ENCODE measurements at regions not wholly inside any gene's neighbourhood (a gene's known extent, or its start where the extent isn't known, plus 50 kb on each side); places are given as distances from the start of the nearest gene placed in this dataset.
"Not testable (repeated sequence)": the region's sequence is repeated elsewhere in the genome, so short reads cannot be mapped to it uniquely, and the experiment has no call there.

DNA sequence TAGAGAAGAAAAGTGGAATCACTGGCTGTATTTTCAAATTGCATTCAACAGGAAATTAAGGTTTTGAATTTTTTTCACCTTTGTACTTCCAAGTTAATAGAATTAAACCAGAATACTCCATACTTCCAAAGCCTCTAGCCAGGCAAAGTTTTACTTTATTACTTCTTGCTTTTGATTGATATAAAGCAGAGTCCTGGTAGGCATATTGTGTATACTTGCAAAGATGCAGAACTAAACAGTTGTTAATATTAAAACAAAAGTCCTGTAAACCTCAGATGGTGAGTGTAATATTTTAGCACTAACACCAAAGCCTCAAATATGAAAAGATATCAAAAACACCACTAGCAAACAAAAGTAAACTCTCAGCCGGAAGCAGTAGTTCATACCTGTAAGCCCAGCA lies 107.2 kb upstream of the C2CD4B start:
- Histone ChIP-seq H3K36me3 (ENCODE audit: control insufficient read depth, insufficient read depth, low read length) (no peaks in the 10 kb centered on the region), H3K4me3 (ENCODE audit: low read depth, low read length) (no peak overlapping the region)
- TF ChIP-seq, protein P1, sequence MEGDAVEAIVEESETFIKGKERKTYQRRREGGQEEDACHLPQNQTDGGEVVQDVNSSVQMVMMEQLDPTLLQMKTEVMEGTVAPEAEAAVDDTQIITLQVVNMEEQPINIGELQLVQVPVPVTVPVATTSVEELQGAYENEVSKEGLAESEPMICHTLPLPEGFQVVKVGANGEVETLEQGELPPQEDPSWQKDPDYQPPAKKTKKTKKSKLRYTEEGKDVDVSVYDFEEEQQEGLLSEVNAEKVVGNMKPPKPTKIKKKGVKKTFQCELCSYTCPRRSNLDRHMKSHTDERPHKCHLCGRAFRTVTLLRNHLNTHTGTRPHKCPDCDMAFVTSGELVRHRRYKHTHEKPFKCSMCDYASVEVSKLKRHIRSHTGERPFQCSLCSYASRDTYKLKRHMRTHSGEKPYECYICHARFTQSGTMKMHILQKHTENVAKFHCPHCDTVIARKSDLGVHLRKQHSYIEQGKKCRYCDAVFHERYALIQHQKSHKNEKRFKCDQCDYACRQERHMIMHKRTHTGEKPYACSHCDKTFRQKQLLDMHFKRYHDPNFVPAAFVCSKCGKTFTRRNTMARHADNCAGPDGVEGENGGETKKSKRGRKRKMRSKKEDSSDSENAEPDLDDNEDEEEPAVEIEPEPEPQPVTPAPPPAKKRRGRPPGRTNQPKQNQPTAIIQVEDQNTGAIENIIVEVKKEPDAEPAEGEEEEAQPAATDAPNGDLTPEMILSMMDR (IDR thresholded peaks at IDR 0.05; ENCODE audit: insufficient read depth, low read length, poor library complexity, severe bottlenecking) = no peak

DNA sequence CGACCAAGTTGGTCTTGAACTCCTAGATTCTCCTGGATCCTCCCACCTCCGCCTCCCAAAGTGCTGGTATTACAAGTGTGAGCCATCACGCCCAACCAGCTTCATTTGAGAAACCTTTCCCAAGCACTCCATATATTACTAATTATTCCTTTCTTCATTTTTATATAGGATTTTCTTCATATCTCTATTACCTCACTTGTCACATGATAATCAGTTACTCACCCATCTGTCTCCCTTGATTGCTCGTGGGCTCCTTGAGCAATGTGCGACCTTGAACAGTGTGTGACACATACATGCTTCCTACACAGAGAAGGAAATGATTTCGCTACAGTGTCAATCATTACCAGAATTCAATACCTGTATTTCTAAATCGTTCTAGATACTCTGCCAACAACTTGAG lies 110.7 kb upstream of the C2CD4B start:
- H3K4me3 ChIP-seq (ENCODE audit: low read depth, low read length) = no peak overlapping the region
- TF ChIP-seq, protein P1 (IDR thresholded peaks at IDR 0.05; ENCODE audit: insufficient read depth, low read length, poor library complexity, severe bottlenecking) = no peak
- H3K27me3 ChIP-seq (ENCODE audit: control insufficient read depth, insufficient read depth, low read length) = no peaks in the 10 kb centered on the region
- no peaks in the 10 kb centered on the region for H3K36me3 ChIP-seq (ENCODE audit: control insufficient read depth, insufficient read depth, low read length)
- peak; percentile 10 for DNase-seq (ENCODE audit: low read depth)

More for the DNA sequence above, 107.2 kb upstream of the C2CD4B start:
- no peak for DNase-seq (ENCODE audit: low read depth)
- no peaks in the 10 kb centered on the region for H3K27me3 ChIP-seq (ENCODE audit: control insufficient read depth, insufficient read depth, low read length)

DNA sequence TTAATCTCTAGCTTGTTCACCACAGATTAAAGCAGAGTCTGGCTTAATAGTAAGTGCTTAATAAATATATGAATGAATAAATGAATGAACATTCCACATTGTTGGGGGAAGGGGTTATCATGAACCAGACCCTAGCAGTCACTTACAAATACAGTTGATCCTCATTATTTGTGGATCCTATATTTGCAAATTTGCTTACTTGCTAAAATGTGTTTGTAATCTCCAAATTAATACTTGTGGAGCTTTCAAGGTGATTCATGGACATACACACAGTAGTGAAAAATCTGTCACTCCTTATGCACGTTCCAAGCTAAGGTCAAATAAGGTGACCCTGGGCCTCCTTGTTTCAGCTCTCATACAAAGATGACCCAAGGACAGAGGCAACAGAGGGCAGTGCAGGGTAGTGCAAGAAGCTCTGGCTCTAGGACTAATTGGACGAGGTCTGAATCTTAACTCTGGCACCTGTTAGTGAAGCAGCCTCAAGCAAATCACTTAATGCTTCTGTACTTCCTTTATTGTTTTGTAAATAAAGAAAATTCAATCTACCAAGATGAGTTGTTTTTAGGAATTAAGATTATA lies 112.8 kb upstream of the C2CD4B start:
- TF ChIP-seq, protein P1 (IDR thresholded peaks at IDR 0.05; ENCODE audit: insufficient read depth, low read length, poor library complexity, severe bottlenecking) = no peak
- H3K27me3 ChIP-seq (ENCODE audit: control insufficient read depth, insufficient read depth, low read length) = no peaks in the 10 kb centered on the region
- H3K36me3 ChIP-seq (ENCODE audit: control insufficient read depth, insufficient read depth, low read length) = no peaks in the 10 kb centered on the region
- no peak overlapping the region for H3K4me3 ChIP-seq (ENCODE audit: low read depth, low read length)
- no peak for DNase-seq (ENCODE audit: low read depth)

DNA sequence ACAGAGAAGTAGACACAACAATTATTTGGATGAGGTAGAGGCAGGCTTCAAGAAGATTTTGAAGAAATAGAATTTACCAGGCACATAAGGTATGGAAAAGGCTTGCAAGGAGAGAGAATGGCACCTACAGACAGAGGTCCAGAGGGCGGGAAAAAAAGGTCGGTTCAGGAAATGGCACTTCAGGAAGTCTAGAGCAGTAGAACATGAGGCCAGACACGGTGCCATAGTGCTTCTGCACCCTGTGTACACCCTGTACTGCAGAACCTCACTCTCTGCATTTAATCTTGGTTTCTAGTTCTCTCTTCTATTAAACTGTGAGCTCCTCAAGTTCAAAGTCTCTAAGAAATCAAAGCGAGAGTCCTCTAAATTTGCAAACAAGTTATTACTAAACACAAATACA lies 113.4 kb upstream of the C2CD4B start:
- Histone ChIP-seq H3K4me3 (ENCODE audit: low read depth, low read length) (no peak overlapping the region), H3K36me3 (ENCODE audit: control insufficient read depth, insufficient read depth, low read length) (no peaks in the 10 kb centered on the region), H3K27me3 (ENCODE audit: control insufficient read depth, insufficient read depth, low read length) (no peaks in the 10 kb centered on the region)
- no peak for DNase-seq (ENCODE audit: low read depth)
- TF ChIP-seq, protein P1 (IDR thresholded peaks at IDR 0.05; ENCODE audit: insufficient read depth, low read length, poor library complexity, severe bottlenecking) = no peak

DNA sequence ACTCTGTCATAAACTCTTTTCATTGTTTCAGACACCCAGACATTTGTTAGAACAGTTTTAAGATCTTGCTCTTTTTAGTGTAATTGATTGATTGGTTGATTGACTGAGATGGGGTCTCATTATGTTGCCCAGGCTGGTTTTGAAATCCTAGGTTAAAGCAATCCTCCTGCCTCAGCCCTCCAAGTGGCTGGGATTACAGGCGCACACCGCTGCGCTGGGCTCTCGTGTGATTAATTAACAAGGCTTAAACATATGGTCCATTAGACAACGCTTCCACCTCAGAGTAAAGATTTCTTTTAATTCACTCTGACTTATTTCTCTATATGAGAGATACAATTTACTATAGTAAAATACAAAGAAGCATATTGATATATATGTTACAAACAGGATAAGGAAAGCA lies 114.0 kb upstream of the C2CD4B start:
- Histone ChIP-seq H3K36me3 (ENCODE audit: control insufficient read depth, insufficient read depth, low read length) (no peaks in the 10 kb centered on the region), H3K4me3 (ENCODE audit: low read depth, low read length) (no peak overlapping the region), H3K27me3 (ENCODE audit: control insufficient read depth, insufficient read depth, low read length) (no peaks in the 10 kb centered on the region)
- TF ChIP-seq, protein P1 (IDR thresholded peaks at IDR 0.05; ENCODE audit: insufficient read depth, low read length, poor library complexity, severe bottlenecking) = no peak
- DNase-seq (ENCODE audit: low read depth) = no peak

DNA sequence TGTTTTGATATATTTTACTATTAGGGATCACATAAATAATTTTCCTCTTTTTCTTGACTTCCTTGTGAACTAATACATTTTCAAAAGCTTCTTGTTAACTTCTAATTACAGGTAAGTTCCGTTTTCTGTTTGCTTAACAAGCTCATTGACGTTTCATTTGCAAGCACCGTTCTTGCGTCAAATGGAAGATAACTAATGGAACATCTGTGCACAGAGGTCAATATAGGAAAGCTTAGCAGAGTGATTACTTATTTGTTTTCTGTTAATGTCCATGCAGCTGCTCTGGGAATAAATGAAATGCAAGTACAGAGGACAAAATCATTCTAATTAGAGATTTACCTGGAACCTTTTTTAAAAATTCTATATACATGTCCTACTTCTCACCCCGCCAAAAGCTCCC lies 115.5 kb upstream of the C2CD4B start:
- TF ChIP-seq, protein P1 (IDR thresholded peaks at IDR 0.05; ENCODE audit: insufficient read depth, low read length, poor library complexity, severe bottlenecking) = no peak
- H3K36me3 ChIP-seq (ENCODE audit: control insufficient read depth, insufficient read depth, low read length) = no peaks in the 10 kb centered on the region
- no peak for DNase-seq (ENCODE audit: low read depth)
- H3K27me3 ChIP-seq (ENCODE audit: control insufficient read depth, insufficient read depth, low read length) = no peaks in the 10 kb centered on the region
- no peak overlapping the region for H3K4me3 ChIP-seq (ENCODE audit: low read depth, low read length)

DNA sequence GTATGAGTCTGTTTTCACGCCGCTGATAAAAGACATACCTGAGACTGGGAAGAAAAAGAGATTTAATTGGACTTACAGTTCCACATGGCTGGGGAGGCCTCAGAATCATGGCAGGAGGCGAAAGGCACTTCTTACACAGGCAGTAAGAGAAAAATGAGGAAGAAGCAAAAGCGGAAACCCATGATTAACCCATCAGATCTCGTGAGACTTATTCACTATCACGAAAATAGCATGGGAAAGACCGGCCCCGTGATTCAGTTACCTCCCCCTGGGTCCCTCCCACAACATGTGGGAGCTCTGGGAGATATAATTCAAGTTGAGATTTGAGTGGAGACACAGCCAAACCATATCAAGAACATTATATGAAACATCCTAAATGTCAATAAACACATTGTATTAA lies 116.7 kb upstream of the C2CD4B start:
- H3K36me3 ChIP-seq (ENCODE audit: control insufficient read depth, insufficient read depth, low read length); H3K4me3 ChIP-seq (ENCODE audit: low read depth, low read length); H3K27me3 ChIP-seq (ENCODE audit: control insufficient read depth, insufficient read depth, low read length); DNase-seq (ENCODE audit: low read depth): not testable (repeated sequence)

Measured in kidney epithelial cell (primary cell).